ENCODE measurements at regions not wholly inside any gene's neighbourhood (a gene's known extent, or its start where the extent isn't known, plus 50 kb on each side); places are given as distances from the start of the nearest gene placed in this dataset.

DNA sequence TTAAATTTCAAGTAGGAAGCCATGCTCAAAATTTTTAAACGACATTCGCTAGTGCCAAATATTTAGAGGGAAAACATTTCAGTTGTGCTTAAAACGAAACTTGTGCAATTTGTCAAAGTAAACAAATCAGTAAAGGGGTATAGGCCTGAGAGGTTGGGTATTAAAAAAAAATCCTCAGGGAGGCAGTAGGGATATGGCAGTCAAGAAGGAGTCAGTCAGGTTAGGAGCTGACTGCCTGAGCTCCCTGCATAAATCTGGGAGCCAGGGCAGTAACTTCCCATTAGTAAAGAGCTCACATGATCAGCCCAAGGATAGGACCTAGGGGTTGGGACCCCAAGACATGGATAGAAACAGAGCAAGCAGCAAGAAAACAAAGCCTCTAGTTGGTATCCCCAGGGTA is 120.7 kb upstream of the STAC start:
- no TSS peak for BruUV-seq (replicated peaks)
- DNase-seq (ENCODE audit: low read depth, low spot score): no peak

DNA sequence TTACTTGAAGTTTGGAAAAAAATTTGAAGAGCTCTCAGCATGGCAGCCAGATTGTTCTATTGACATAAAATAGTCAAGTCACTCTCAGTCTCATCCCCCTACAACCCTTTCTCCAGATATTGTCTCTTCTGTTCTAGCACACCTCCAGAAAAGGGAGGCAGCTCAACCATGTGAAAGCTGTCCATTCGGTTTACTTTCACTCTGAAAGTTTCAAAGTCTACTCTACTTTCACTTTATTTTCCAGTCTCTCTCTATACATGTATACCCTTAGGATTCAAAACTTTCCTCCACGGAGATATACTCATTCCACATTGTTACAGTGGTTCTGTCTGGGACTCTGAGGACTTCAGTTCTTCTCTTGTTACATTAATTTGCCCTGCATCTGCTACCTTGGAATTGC is 111.0 kb upstream of the STAC start:
- CTCF ChIA-PET: no interaction called here
- Histone ChIP-seq H3K36me3 (ENCODE audit: control insufficient read depth in 2 of 2, extremely low read depth in 1 of 2, insufficient read depth in 2 of 2, low read length in 2 of 2) (no peaks in the 10 kb centered on the region), H2AFZ (ENCODE audit: low read depth, low read length) (no peak overlapping the region), H3K27me3 (ENCODE audit: control insufficient read depth in 2 of 2, insufficient read depth in 2 of 2, low read length in 2 of 2) (no peaks in the 10 kb centered on the region), H3K9me1 (replicated peaks; ENCODE audit: control insufficient read depth, extremely low read depth, insufficient read depth, low read length) (no peaks in the 10 kb centered on the region), H3K4me2 (ENCODE audit: insufficient read depth, low read length) (no peak overlapping the region), H3K79me2 (ENCODE audit: control insufficient read depth, insufficient read depth, low read length) (no peaks in the 10 kb centered on the region), H3K9me3 (replicated peaks; ENCODE audit: control insufficient read depth, insufficient read depth, low read length) (no peaks in the 10 kb centered on the region), H3K27ac (ENCODE audit: insufficient read depth, low read depth, low read length) (no peak overlapping the region), H3K4me3 (replicated peaks in 1 of 3; ENCODE audit: insufficient read depth in 1 of 3, low read depth in 1 of 3, low read length in 3 of 3) (no peak overlapping the region), H3K9ac (replicated peaks; ENCODE audit: extremely low read depth, insufficient read depth, low read length) (no peak overlapping the region), H3K4me1 (ENCODE audit: control insufficient read depth, extremely low read depth, insufficient read depth, low read length) (no peaks in the 10 kb centered on the region), H4K20me1 (replicated peaks; ENCODE audit: control insufficient read depth, extremely low read depth, insufficient read depth, low read length) (no peaks in the 10 kb centered on the region)
- no peak for DNase-seq (ENCODE audit: low read depth, low spot score)
- intact Hi-C loops (cut with micrococcal nuclease): no loop called here
- no TSS peak for BruUV-seq (replicated peaks)
- dilution Hi-C loops (cut with MboI; ENCODE audit: extremely low pct_ligation_motif_present, low sequenced_read_pairs): no loop called here
- no peak for FAIRE-seq
- POLR2A ChIA-PET: no interaction called here
- no peak for TF ChIP-seq FOS (IDR thresholded peaks at IDR 0.05; ENCODE audit: borderline replicate concordance, insufficient read depth, low read length)
- no peak for TF ChIP-seq JUN (IDR thresholded peaks at IDR 0.05; ENCODE audit: borderline replicate concordance, insufficient read depth, insufficient read length, low read depth)
- TF ChIP-seq, protein P1, sequence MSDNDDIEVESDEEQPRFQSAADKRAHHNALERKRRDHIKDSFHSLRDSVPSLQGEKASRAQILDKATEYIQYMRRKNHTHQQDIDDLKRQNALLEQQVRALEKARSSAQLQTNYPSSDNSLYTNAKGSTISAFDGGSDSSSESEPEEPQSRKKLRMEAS (IDR thresholded peaks at IDR 0.05; ENCODE audit: insufficient read depth, insufficient read length): no peak
- TF ChIP-seq MYC (IDR thresholded peaks at IDR 0.05; ENCODE audit: low read depth, low read length): no peak
- TF ChIP-seq POLR2A (IDR thresholded peaks at IDR 0.05; ENCODE audit: low read depth, low read length): no peak
- TF ChIP-seq, protein P2, sequence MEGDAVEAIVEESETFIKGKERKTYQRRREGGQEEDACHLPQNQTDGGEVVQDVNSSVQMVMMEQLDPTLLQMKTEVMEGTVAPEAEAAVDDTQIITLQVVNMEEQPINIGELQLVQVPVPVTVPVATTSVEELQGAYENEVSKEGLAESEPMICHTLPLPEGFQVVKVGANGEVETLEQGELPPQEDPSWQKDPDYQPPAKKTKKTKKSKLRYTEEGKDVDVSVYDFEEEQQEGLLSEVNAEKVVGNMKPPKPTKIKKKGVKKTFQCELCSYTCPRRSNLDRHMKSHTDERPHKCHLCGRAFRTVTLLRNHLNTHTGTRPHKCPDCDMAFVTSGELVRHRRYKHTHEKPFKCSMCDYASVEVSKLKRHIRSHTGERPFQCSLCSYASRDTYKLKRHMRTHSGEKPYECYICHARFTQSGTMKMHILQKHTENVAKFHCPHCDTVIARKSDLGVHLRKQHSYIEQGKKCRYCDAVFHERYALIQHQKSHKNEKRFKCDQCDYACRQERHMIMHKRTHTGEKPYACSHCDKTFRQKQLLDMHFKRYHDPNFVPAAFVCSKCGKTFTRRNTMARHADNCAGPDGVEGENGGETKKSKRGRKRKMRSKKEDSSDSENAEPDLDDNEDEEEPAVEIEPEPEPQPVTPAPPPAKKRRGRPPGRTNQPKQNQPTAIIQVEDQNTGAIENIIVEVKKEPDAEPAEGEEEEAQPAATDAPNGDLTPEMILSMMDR (IDR thresholded peaks at IDR 0.05; ENCODE audit: extremely low read depth in 1 of 2, insufficient read depth in 1 of 2, low read depth in 1 of 2, low read length in 2 of 2): no peak
- no peak for TF ChIP-seq POLR2AphosphoS5 (IDR thresholded peaks at IDR 0.05; ENCODE audit: insufficient read depth, low read depth, low read length)
- no peak for TF ChIP-seq EZH2 (IDR thresholded peaks at IDR 0.05; ENCODE audit: borderline replicate concordance, low read depth, low read length, severe bottlenecking)
- TF ChIP-seq GATA2 (IDR thresholded peaks at IDR 0.05; ENCODE audit: insufficient read depth, insufficient read length, low read depth, low read length): no peak

More for the DNA sequence above, 120.7 kb upstream of the STAC start:
- H4K20me1 ChIP-seq (replicated peaks; ENCODE audit: control insufficient read depth, extremely low read depth, insufficient read depth, low read length): no peaks in the 10 kb centered on the region
- H3K27ac ChIP-seq (ENCODE audit: insufficient read depth, low read depth, low read length): no peak overlapping the region
- TF ChIP-seq POLR2A (IDR thresholded peaks at IDR 0.05; ENCODE audit: low read depth, low read length) (no peak), POLR2AphosphoS5 (IDR thresholded peaks at IDR 0.05; ENCODE audit: insufficient read depth, low read depth, low read length) (no peak)
- H3K4me3 ChIP-seq (replicated peaks in 1 of 3; ENCODE audit: insufficient read depth in 1 of 3, low read depth in 1 of 3, low read length in 3 of 3): no peak overlapping the region
- H3K79me2 ChIP-seq (ENCODE audit: control insufficient read depth, insufficient read depth, low read length): no peaks in the 10 kb centered on the region
- POLR2A ChIA-PET: no interaction called here
- no peaks in the 10 kb centered on the region for H3K27me3 ChIP-seq (ENCODE audit: control insufficient read depth in 2 of 2, insufficient read depth in 2 of 2, low read length in 2 of 2)
- no peaks in the 10 kb centered on the region for H3K36me3 ChIP-seq (ENCODE audit: control insufficient read depth in 2 of 2, extremely low read depth in 1 of 2, insufficient read depth in 2 of 2, low read length in 2 of 2)
- no peak for FAIRE-seq
- no peaks in the 10 kb centered on the region for H3K9me3 ChIP-seq (replicated peaks; ENCODE audit: control insufficient read depth, insufficient read depth, low read length)
- H3K4me1 ChIP-seq (ENCODE audit: control insufficient read depth, extremely low read depth, insufficient read depth, low read length): no peaks in the 10 kb centered on the region
- dilution Hi-C loops (cut with MboI; ENCODE audit: extremely low pct_ligation_motif_present, low sequenced_read_pairs): no loop called here
- no peak overlapping the region for H3K4me2 ChIP-seq (ENCODE audit: insufficient read depth, low read length)
- no peak overlapping the region for H3K9ac ChIP-seq (replicated peaks; ENCODE audit: extremely low read depth, insufficient read depth, low read length)
- no peak overlapping the region for H2AFZ ChIP-seq (ENCODE audit: low read depth, low read length)
- H3K9me1 ChIP-seq (replicated peaks; ENCODE audit: control insufficient read depth, extremely low read depth, insufficient read depth, low read length): no peaks in the 10 kb centered on the region
- CTCF ChIA-PET: no interaction called here
- intact Hi-C loops (cut with micrococcal nuclease): no loop called here
